GM19035 (cell line): ENCODE measurements at regions not wholly inside any gene's neighbourhood (a gene's known extent, or its start where the extent isn't known, plus 50 kb on each side); places are given as distances from the start of the nearest gene placed in this dataset.

Experiments
- ATAC-seq: cut with Tn5 transposase; IDR thresholded peaks from one replicate; pipeline ENCODE4 v1.9.1; 2021; ENCODE audit not compliant: unreplicated experiment

- no peak for ATAC-seq
These were observed 254.7 kb downstream of the MAN2A1 start for GRCh38 chr5:109944461-109944860.

GRCh38 chr5:109945097-109945678 is 255.5 kb downstream of the MAN2A1 start:
- no peak for ATAC-seq

- ATAC-seq, result no peak
These were observed 256.2 kb downstream of the MAN2A1 start for GRCh38 chr5:109945723-109946480.

GRCh38 chr5:109946610-109947009 is 256.9 kb downstream of the MAN2A1 start:
- no peak for ATAC-seq

- ATAC-seq, result no peak
These were observed 257.9 kb downstream of the MAN2A1 start for GRCh38 chr5:109947667-109948066.

- no peak for ATAC-seq
These were observed 260.9 kb downstream of the MAN2A1 start for GRCh38 chr5:109950634-109951033.

GRCh38 chr5:109951348-109951747 is 261.6 kb downstream of the MAN2A1 start:
- ATAC-seq, result no peak

GRCh38 chr5:109951758-109952157 is 262.0 kb downstream of the MAN2A1 start:
- ATAC-seq, result no peak

GRCh38 chr5:109953761-109954160 is 264.0 kb downstream of the MAN2A1 start:
- no peak for ATAC-seq

GRCh38 chr5:109956884-109957283 is 267.2 kb downstream of the MAN2A1 start:
- ATAC-seq, result no peak

GRCh38 chr5:109958082-109958481 is 268.4 kb downstream of the MAN2A1 start:
- ATAC-seq, result no peak

GRCh38 chr5:109959652-109960051 is 269.9 kb downstream of the MAN2A1 start:
- no peak for ATAC-seq

GRCh38 chr5:109961751-109962150 is 272.0 kb downstream of the MAN2A1 start:
- ATAC-seq, result no peak

GRCh38 chr5:109962882-109963603 is 273.3 kb downstream of the MAN2A1 start:
- no peak for ATAC-seq

GRCh38 chr5:109964136-109964535 is 274.4 kb downstream of the MAN2A1 start:
- ATAC-seq, result no peak

GRCh38 chr5:109965634-109966033 is 275.9 kb downstream of the MAN2A1 start:
- no peak for ATAC-seq

GRCh38 chr5:109971968-109972367 is 282.2 kb downstream of the MAN2A1 start:
- ATAC-seq, result no peak

GRCh38 chr5:109981979-109982378 is 292.3 kb downstream of the MAN2A1 start:
- ATAC-seq, result no peak

- no peak for ATAC-seq
These were observed 293.3 kb downstream of the MAN2A1 start for GRCh38 chr5:109982966-109983534.

GRCh38 chr5:109986726-109987125 is 297.0 kb downstream of the MAN2A1 start:
- ATAC-seq, result no peak

- ATAC-seq, result no peak
These were observed 297.6 kb downstream of the MAN2A1 start for GRCh38 chr5:109987355-109987754.

GRCh38 chr5:109987970-109988369 is 298.2 kb downstream of the MAN2A1 start:
- no peak for ATAC-seq
